ENCODE measurements at regions not wholly inside any gene's neighbourhood (a gene's known extent, or its start where the extent isn't known, plus 50 kb on each side); places are given as distances from the start of the nearest gene placed in this dataset.
"Not testable (repeated sequence)": the region's sequence is repeated elsewhere in the genome, so short reads cannot be mapped to it uniquely, and the experiment has no call there.

DNA sequence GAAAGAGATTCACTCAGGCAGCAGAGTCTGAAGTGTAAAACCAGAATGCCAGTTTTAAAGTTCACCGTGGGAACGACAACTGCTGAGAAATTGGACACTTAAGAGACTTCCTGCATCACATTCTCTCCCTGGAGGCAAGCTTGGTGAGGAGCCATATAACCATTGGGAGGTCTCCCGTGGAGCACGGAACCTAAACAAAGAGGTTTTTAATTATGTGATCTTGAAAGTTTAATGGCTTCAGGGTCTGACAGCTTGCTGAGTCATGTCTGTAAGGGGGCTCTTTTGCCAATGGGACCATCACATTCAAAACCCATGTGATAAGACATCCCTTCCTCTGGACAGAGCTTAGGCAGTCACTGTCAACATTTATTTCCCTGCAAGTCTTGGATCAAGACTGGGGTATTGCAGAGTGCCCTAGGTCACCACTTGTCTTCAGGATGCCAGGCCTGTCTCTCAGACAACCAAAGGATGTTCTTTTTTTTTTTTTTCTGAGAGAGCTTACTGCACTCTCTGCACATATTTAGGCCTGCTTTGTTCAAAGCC, 674.4 kb downstream of the TYW1 start:
- Mint-ChIP-seq H3K9me3 (ENCODE audit: unreplicated experiment) (peaks cover 16% of the 10 kb centered on the region), H3K36me3 (ENCODE audit: low read depth, unreplicated experiment) (no peaks in the 10 kb centered on the region), H3K27me3 (ENCODE audit: low read depth, unreplicated experiment) (no peaks in the 10 kb centered on the region), H3K4me3 (ENCODE audit: unreplicated experiment) (no peak overlapping the region), H3K4me1 (ENCODE audit: low read depth, unreplicated experiment) (no peaks in the 10 kb centered on the region), H3K27ac (ENCODE audit: unreplicated experiment) (no peak overlapping the region)
- no peak overlapping the region for H3K4me3 ChIP-seq (ENCODE audit: insufficient read depth, low read depth, low read length)
- no peak overlapping the region for H3K4me2 ChIP-seq (ENCODE audit: low read length)
- no peak overlapping the region for H3K9ac ChIP-seq (ENCODE audit: low read length)
- no peaks in the 10 kb centered on the region for H3K27me3 ChIP-seq (ENCODE audit: insufficient read depth, low read length)
- H3K79me2 ChIP-seq (ENCODE audit: insufficient read depth, low read length), result no peaks in the 10 kb centered on the region
- FAIRE-seq (no peak), DNase-seq (ENCODE audit: low read depth) (no peak)
- H2AFZ ChIP-seq (ENCODE audit: low read depth, low read length), result no peak overlapping the region
- H4K20me1 ChIP-seq (ENCODE audit: insufficient read depth, low read length), result no peaks in the 10 kb centered on the region
- no peaks in the 10 kb centered on the region for H3K36me3 ChIP-seq (ENCODE audit: insufficient read depth, low read length)
- no peak overlapping the region for H3K27ac ChIP-seq (ENCODE audit: low read depth, low read length)
- TF ChIP-seq EZH2 (IDR thresholded peaks at IDR 0.05; ENCODE audit: insufficient read depth, low read length) (no peak), CTCF (IDR thresholded peaks at IDR 0.05; ENCODE audit: insufficient read depth, low read depth, low read length) (no peak)
- no peaks in the 10 kb centered on the region for H3K4me1 ChIP-seq (ENCODE audit: insufficient read depth, low read length)
- H3K9me3 ChIP-seq (ENCODE audit: insufficient read depth, low read depth, low read length), result peaks cover 8% of the 10 kb centered on the region

GRCh38 chr7:67673861-67674260, 677.2 kb downstream of the TYW1 start:
- H3K4me3 Mint-ChIP-seq (ENCODE audit: unreplicated experiment), result no peak overlapping the region
- TF ChIP-seq CTCF (IDR thresholded peaks at IDR 0.05; ENCODE audit: insufficient read depth, low read depth, low read length) (no peak), EZH2 (IDR thresholded peaks at IDR 0.05; ENCODE audit: insufficient read depth, low read length) (no peak)
- H3K4me1 Mint-ChIP-seq (ENCODE audit: low read depth, unreplicated experiment), result no peaks in the 10 kb centered on the region
- H3K4me3 ChIP-seq (ENCODE audit: insufficient read depth, low read depth, low read length), result no peak overlapping the region
- H3K36me3 Mint-ChIP-seq (ENCODE audit: low read depth, unreplicated experiment), result no peaks in the 10 kb centered on the region
- no peaks in the 10 kb centered on the region for H3K27me3 Mint-ChIP-seq (ENCODE audit: low read depth, unreplicated experiment)
- DNase-seq (ENCODE audit: low read depth) (no peak), FAIRE-seq (no peak)
- no peaks in the 10 kb centered on the region for H3K4me1 ChIP-seq (ENCODE audit: insufficient read depth, low read length)
- no peak overlapping the region for H2AFZ ChIP-seq (ENCODE audit: low read depth, low read length)
- no peaks in the 10 kb centered on the region for H3K79me2 ChIP-seq (ENCODE audit: insufficient read depth, low read length)
- H3K4me2 ChIP-seq (ENCODE audit: low read length), result no peak overlapping the region
- H4K20me1 ChIP-seq (ENCODE audit: insufficient read depth, low read length), result no peaks in the 10 kb centered on the region
- H3K27ac Mint-ChIP-seq (ENCODE audit: unreplicated experiment), result no peak overlapping the region
- H3K27ac ChIP-seq (ENCODE audit: low read depth, low read length), result no peak overlapping the region
- peaks cover 11% of the 10 kb centered on the region for H3K9me3 ChIP-seq (ENCODE audit: insufficient read depth, low read depth, low read length)
- no peaks in the 10 kb centered on the region for H3K36me3 ChIP-seq (ENCODE audit: insufficient read depth, low read length)
- H3K27me3 ChIP-seq (ENCODE audit: insufficient read depth, low read length), result no peaks in the 10 kb centered on the region
- peaks cover 18% of the 10 kb centered on the region for H3K9me3 Mint-ChIP-seq (ENCODE audit: unreplicated experiment)
- no peak overlapping the region for H3K9ac ChIP-seq (ENCODE audit: low read length)

GRCh38 chr7:67674862-67675261, 678.2 kb downstream of the TYW1 start:
- not testable (repeated sequence) for FAIRE-seq

More at GRCh38 chr7:67674862-67675261, 678.2 kb downstream of the TYW1 start:
- H3K27ac ChIP-seq (ENCODE audit: low read depth, low read length); H4K20me1 ChIP-seq (ENCODE audit: insufficient read depth, low read length); H3K4me1 ChIP-seq (ENCODE audit: insufficient read depth, low read length); H3K4me1 Mint-ChIP-seq (ENCODE audit: low read depth, unreplicated experiment); H3K4me3 Mint-ChIP-seq (ENCODE audit: unreplicated experiment); DNase-seq (ENCODE audit: low read depth); H3K27me3 ChIP-seq (ENCODE audit: insufficient read depth, low read length); H2AFZ ChIP-seq (ENCODE audit: low read depth, low read length); H3K27ac Mint-ChIP-seq (ENCODE audit: unreplicated experiment); H3K9ac ChIP-seq (ENCODE audit: low read length); H3K27me3 Mint-ChIP-seq (ENCODE audit: low read depth, unreplicated experiment); H3K79me2 ChIP-seq (ENCODE audit: insufficient read depth, low read length); H3K36me3 ChIP-seq (ENCODE audit: insufficient read depth, low read length); H3K4me2 ChIP-seq (ENCODE audit: low read length); H3K4me3 ChIP-seq (ENCODE audit: insufficient read depth, low read depth, low read length); H3K36me3 Mint-ChIP-seq (ENCODE audit: low read depth, unreplicated experiment): not testable (repeated sequence)
- peaks cover 11% of the 10 kb centered on the region for H3K9me3 ChIP-seq (ENCODE audit: insufficient read depth, low read depth, low read length)
- H3K9me3 Mint-ChIP-seq (ENCODE audit: unreplicated experiment), result peaks cover 21% of the 10 kb centered on the region

Data from astrocyte (in vitro differentiated cells and primary cell).